Cardiac muscle cell (in vitro differentiated cells and primary cell): ENCODE measurements at regions not wholly inside any gene's neighbourhood (a gene's known extent, or its start where the extent isn't known, plus 50 kb on each side); places are given as distances from the start of the nearest gene placed in this dataset.

ENCODE experiments used
- DNase-seq, 2 donors: peaks; one replicate each; pipeline versions ENCODE4 v3.0.0 to v3.0.0-alpha.2; 2010 to 2017; ENCODE audit warnings: low read depth in 1 of 2, low spot score in 1 of 2
- H3K27ac ChIP-seq: fragments of 200-600 bp; sonication (generic); 2 replicates; pipeline ENCODE4 v1.5.1; 2016
- H3K27me3 ChIP-seq: fragments of 200-600 bp; sonication (generic); 2 replicates; pipeline ENCODE4 v1.6.0; 2016; ENCODE audit warnings: control low read depth
- H3K36me3 ChIP-seq: fragments of 200-600 bp; sonication (generic); 2 replicates; pipeline ENCODE4 v1.5.1; 2016; ENCODE audit warnings: control low read depth
- H3K4me1 ChIP-seq: fragments of 200-600 bp; sonication (generic); 2 replicates; pipeline ENCODE4 v1.8.1; 2017; ENCODE audit warnings: low read depth, mild to moderate bottlenecking, mixed run types
- H3K4me3 ChIP-seq: fragments of 200-600 bp; sonication (generic); 2 replicates; pipeline ENCODE4 v1.5.1; 2016; ENCODE audit warnings: mild to moderate bottlenecking
- H3K9me3 ChIP-seq: fragments of 200-600 bp; sonication (generic); 2 replicates; pipeline ENCODE4 v1.5.1; 2017; ENCODE audit warnings: low read depth, mild to moderate bottlenecking, control low read depth
- TF ChIP-seq, protein P1 (sequence below): IDR thresholded peaks from 2 replicates; pipeline ENCODE4 v1.5.1; 2012; ENCODE audit warnings: low read depth, mild to moderate bottlenecking, low read length

DNA sequence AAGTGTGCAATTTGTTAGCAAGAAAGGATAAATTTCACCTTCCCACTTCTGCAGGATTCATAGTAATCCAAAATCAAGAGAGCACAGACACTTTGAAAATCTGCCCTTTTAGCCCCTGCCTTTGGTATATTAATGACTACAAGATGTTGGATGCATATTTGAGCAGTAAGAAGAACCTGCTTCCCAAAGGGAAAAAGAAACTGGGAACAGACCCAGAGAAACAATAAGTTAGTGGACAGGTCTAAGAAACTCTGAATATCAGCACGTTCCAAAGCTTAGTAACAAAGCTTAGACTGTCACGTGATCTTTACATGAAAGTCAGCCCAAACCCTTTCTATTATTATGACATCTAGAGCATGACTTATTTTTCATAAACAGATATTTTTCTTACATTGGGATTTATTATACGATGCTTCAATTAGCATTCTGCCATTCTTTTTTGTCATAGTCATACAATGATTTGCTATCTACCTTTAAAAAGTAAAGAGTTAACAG, 390.9 kb upstream of the ADGRL2 start:
- Histone ChIP-seq H3K27me3 (no peaks in the 10 kb centered on the region), H3K4me3 (no peak overlapping the region), H3K36me3 (no peaks in the 10 kb centered on the region), H3K9me3 (no peaks in the 10 kb centered on the region), H3K27ac (no peak overlapping the region), H3K4me1 (peaks cover 11% of the 10 kb centered on the region)
- no peak for DNase-seq
- TF ChIP-seq, protein P1, sequence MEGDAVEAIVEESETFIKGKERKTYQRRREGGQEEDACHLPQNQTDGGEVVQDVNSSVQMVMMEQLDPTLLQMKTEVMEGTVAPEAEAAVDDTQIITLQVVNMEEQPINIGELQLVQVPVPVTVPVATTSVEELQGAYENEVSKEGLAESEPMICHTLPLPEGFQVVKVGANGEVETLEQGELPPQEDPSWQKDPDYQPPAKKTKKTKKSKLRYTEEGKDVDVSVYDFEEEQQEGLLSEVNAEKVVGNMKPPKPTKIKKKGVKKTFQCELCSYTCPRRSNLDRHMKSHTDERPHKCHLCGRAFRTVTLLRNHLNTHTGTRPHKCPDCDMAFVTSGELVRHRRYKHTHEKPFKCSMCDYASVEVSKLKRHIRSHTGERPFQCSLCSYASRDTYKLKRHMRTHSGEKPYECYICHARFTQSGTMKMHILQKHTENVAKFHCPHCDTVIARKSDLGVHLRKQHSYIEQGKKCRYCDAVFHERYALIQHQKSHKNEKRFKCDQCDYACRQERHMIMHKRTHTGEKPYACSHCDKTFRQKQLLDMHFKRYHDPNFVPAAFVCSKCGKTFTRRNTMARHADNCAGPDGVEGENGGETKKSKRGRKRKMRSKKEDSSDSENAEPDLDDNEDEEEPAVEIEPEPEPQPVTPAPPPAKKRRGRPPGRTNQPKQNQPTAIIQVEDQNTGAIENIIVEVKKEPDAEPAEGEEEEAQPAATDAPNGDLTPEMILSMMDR, result no peak

DNA sequence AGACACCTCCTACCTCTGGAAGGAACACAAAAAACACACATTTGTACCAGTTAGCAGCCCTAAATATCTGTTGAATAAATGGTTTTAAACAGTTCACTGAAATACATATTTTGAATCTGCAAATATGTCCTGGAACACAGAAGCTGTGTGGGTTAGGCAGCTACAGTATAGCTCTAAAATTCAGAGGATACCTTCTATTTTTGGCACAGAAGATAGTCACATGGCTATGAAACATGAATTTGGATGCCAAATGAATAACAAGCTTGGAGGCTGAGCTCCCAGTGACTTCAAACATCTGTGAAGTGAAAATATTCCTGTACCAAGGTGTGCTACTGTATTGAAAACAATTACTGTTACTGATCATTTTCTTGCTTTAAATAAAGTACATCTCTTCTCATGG, 391.5 kb upstream of the ADGRL2 start:
- no peaks in the 10 kb centered on the region for H3K36me3 ChIP-seq
- TF ChIP-seq, protein P1, result no peak
- DNase-seq, result no peak
- H3K9me3 ChIP-seq, result no peaks in the 10 kb centered on the region
- no peak overlapping the region for H3K4me3 ChIP-seq
- H3K27me3 ChIP-seq, result no peaks in the 10 kb centered on the region
- peaks cover 11% of the 10 kb centered on the region for H3K4me1 ChIP-seq
- H3K27ac ChIP-seq, result no peak overlapping the region

DNA sequence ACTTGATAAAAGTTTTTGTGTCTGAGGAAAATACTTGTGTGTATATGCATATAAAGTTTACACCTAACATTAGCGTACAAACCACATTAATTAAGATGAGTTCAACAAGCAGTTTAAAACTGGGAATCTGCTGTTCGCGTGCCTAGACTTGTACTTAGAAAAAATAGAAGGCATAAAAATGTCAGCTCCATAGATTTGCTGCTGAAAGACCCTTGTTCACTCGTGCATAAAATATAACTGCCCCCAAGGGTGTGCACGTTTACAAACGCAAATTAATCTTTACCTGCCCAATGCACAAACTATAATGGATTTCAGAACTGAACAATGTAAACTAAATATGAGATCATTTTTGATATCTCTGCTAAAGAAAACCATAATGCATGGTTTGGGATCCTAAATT, 392.3 kb upstream of the ADGRL2 start:
- H3K36me3 ChIP-seq, result no peaks in the 10 kb centered on the region

DNA sequence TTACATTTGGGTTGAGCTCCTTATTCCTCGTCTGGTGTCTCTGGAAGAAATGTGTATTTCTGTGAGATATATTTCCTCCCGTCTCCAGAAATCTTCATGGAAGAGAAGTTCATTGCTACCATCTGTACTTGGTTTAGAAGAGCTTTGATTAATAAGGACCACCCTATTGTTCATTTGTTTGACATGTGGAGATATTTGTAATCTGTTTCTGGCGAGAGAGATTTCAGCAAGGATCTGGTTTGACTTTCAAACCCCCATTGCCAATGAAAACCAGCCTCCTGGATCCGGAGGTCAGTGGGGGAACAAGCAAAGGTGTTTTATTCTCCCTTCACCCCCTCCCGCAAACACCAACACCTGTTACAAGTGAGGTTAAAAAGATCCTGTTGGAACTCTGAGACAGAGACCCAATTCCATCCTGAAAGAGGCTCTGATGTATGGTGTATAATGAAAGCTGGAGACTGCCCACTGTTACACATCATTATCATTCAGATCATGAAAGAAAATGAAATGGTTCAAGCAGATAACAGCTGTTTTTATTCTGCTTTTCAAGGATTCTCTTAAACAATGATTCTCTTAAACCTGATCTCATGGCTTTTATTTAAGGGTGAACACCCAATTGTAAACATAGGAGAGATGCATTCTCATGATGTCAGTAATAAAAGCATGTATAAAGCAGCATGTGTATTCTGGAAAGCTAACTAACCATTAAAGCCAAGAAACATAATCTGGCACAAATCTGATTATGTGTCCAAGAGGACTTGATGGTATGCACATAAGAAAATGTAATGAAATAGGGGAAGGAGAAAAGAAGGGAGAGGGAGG, 393.5 kb upstream of the ADGRL2 start:
- TF ChIP-seq, protein P1, result no peak
- H3K36me3 ChIP-seq, result no peaks in the 10 kb centered on the region
- no peaks in the 10 kb centered on the region for H3K9me3 ChIP-seq
- H3K4me1 ChIP-seq, result peaks cover 11% of the 10 kb centered on the region
- H3K4me3 ChIP-seq, result no peak overlapping the region
- H3K27ac ChIP-seq, result no peak overlapping the region
- H3K27me3 ChIP-seq, result no peaks in the 10 kb centered on the region
- DNase-seq, result no peak

More for the DNA sequence above, 392.3 kb upstream of the ADGRL2 start:
- H3K27ac ChIP-seq, result no peak overlapping the region
- peaks cover 11% of the 10 kb centered on the region for H3K4me1 ChIP-seq
- no peaks in the 10 kb centered on the region for H3K27me3 ChIP-seq
- no peak for DNase-seq
- TF ChIP-seq, protein P1, result no peak
- no peak overlapping the region for H3K4me3 ChIP-seq
- H3K9me3 ChIP-seq, result no peaks in the 10 kb centered on the region

DNA sequence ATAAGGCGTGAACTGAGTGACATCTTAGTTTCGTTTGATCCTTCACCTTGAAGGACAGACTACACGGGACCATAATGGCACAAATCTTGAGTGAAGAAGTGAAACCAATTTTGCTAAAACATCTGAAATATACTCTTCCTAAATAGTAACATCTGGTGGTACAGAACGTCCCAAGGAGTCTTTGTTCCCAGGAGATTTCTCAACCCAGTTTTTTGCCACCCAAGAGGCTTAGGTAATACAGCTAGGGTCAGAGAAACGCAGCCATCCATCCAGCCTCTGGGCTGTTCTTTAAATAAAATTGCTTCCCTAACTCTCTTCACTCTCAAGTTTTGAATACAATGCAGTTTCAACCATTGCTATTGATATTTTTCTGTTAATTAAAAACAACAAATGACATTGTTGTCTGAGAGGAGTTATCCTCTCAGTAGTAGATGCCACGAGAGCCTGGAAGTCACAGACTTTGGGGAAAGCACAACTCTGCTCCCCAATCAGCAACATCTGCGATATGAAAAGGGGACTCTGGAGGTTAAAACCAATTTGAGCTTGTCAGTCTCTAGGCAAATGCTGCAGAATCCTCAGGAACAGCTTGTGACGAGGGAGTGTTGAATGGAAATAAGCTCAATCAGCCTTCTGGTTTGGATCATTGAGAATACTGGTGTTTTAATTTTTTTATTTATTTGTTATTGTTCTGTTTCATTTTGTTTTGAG, 394.3 kb upstream of the ADGRL2 start:
- Histone ChIP-seq H3K27ac (no peak overlapping the region), H3K4me3 (no peak overlapping the region), H3K4me1 (peaks cover 11% of the 10 kb centered on the region), H3K27me3 (no peaks in the 10 kb centered on the region), H3K36me3 (no peaks in the 10 kb centered on the region), H3K9me3 (no peaks in the 10 kb centered on the region)
- DNase-seq, result no peak
- TF ChIP-seq, protein P1, result no peak
